PC-3 (cell line): ENCODE measurements at regions not wholly inside any gene's neighbourhood (a gene's known extent, or its start where the extent isn't known, plus 50 kb on each side); places are given as distances from the start of the nearest gene placed in this dataset.

ENCODE experiments used
- ATAC-seq: fragments of 200-7000 bp; cut with Tn5 transposase; 2 replicates; pipeline ENCODE4 v1.9.1; 2020; ENCODE audit warnings: mild to moderate bottlenecking, moderate library complexity
- BruUV-seq: library from RNA; stranded (reverse); fragments of 400-500 nt; replicated peaks from 2 replicates; lab custom pipeline; 2021; lab: Mats Ljungman, UMichigan
- CTCF ChIA-PET: fragments of 300-600 bp; sonication (Branson Sonifier 250); formaldehyde crosslinking; loops from one replicate; lab custom pipeline; 2022; ENCODE audit warnings: antibody characterized with exemption; lab: Charles Lee
- POLR2A ChIA-PET: fragments of 300-600 bp; sonication (Branson Sonifier 250); formaldehyde crosslinking; loops from one replicate; lab custom pipeline; 2022; ENCODE audit warnings: antibody characterized with exemption; ENCODE audit not compliant: unreplicated experiment; lab: Charles Lee
- DNase-seq: peaks from one replicate; pipeline ENCODE4 v3.0.0-alpha.2; 2015
- H2AFZ ChIP-seq: fragments of 300-600 bp; sonication (generic); 2 replicates; pipeline ENCODE4 v1.6.0; 2016; ENCODE audit warnings: antibody characterized with exemption, low read length
- H3F3A ChIP-seq: fragments of 300-600 bp; sonication (generic); one replicate; pipeline ENCODE4 v1.6.0; 2017; ENCODE audit warnings: antibody characterized with exemption, low read length, control low read depth, mild to moderate bottlenecking; ENCODE audit not compliant: unreplicated experiment
- H3K27ac ChIP-seq: fragments of 300-600 bp; sonication (generic); 2 replicates; pipeline ENCODE4 v1.5.1; 2016; ENCODE audit warnings: mild to moderate bottlenecking, low read length
- H3K27me3 ChIP-seq: fragments of 300-600 bp; sonication (generic); 2 replicates; pipeline ENCODE4 v1.6.1; 2016; ENCODE audit warnings: low read length, mixed read lengths
- H3K36me3 ChIP-seq: fragments of 300-600 bp; sonication (generic); 2 replicates; pipeline ENCODE4 v1.6.1; 2016; ENCODE audit warnings: low read depth, mixed run types, low read length, mixed read lengths
- H3K4me1 ChIP-seq: fragments of 300-600 bp; sonication (generic); 2 replicates; pipeline ENCODE4 v1.5.1; 2016; ENCODE audit warnings: low read length; ENCODE audit not compliant: insufficient read depth
- H3K4me2 ChIP-seq: fragments of 300-600 bp; sonication (generic); 2 replicates; pipeline ENCODE4 v1.6.0; 2016; ENCODE audit warnings: low read length
- H3K4me3 ChIP-seq: fragments of 300-600 bp; sonication (generic); 2 replicates; pipeline ENCODE4 v1.5.1; 2016; ENCODE audit warnings: mild to moderate bottlenecking, low read length, mixed read lengths
- H3K79me2 ChIP-seq: fragments of 300-600 bp; sonication (generic); 2 replicates; pipeline ENCODE4 v1.6.1; 2017; ENCODE audit warnings: low read length, mixed read lengths
- H3K9ac ChIP-seq: fragments of 300-600 bp; sonication (generic); 2 replicates; pipeline ENCODE4 v1.6.0; 2016; ENCODE audit warnings: mild to moderate bottlenecking, low read length
- H3K9me2 ChIP-seq: fragments of 300-600 bp; sonication (generic); replicated peaks from 2 replicates; pipeline ENCODE4 v1.6.1; 2016; ENCODE audit warnings: mixed run types, low read length, mixed read lengths
- H3K9me3 ChIP-seq: fragments of 300-600 bp; sonication (generic); 2 replicates; pipeline ENCODE4 v1.6.1; 2016; ENCODE audit warnings: low read length, mixed read lengths
- H4K20me1 ChIP-seq: fragments of 300-600 bp; sonication (generic); 2 replicates; pipeline ENCODE4 v1.6.1; 2016; ENCODE audit warnings: low read length, mixed read lengths
- EZH2 ChIP-seq: fragments of 300-600 bp; sonication (generic); IDR thresholded peaks from one replicate; pipeline ENCODE4 v1.6.1; 2017; ENCODE audit warnings: antibody characterized with exemption, mild to moderate bottlenecking, low read length; ENCODE audit not compliant: unreplicated experiment
- EZH2phosphoT487 ChIP-seq: fragments of 300-600 bp; sonication (generic); IDR thresholded peaks from 2 replicates; pipeline ENCODE4 v1.6.1; 2018; ENCODE audit warnings: mild to moderate bottlenecking, antibody characterized with exemption, low read length, borderline replicate concordance
- intact Hi-C: fragments of 100-400 bp; cut with micrococcal nuclease; formaldehyde crosslinking; loops from 2 replicates; pipeline ENCODE4 v1.9.0; 2023
- TF ChIP-seq, protein P1 (sequence below): fragments of 300-600 bp; sonication (generic); conservative IDR thresholded peaks from 2 replicates; pipeline ENCODE4 v1.5.1; 2017; ENCODE audit warnings: antibody characterized with exemption, low read depth, mild to moderate bottlenecking, low read length

DNA sequence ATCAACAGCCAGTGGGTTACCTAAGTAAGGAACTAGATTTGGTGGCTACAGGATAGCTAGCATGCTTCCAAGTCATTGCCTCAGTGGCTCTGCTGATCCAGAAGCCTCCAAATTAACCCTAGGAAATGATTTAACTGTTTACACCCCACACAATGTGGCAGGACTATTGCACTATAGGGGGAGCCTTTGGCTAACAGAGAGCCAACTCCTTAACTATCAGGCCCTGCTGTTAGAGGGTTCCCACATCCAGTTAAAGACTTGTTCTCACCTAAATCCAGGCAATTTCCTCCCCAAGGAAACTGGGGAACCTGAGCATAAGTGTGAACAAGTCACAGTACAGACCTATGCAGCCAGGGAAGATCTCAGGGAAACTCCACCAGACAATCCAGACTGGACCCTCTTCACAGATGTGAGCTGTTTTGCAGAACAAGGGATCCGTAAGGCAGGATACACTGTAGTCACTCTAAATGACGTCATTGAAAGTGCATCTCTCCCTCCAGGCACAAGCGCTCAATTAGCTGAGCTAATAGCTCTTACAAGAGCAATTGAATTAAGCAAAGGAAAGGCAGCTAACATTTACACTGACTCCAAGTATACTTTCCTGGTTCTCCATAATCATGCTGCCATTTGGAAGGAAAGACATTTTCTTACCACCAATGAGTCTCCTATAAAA lies 185.3 kb upstream of the SPOCK3 start:
- TF ChIP-seq EZH2 (no peak), EZH2phosphoT487 (no peak)
- TF ChIP-seq, protein P1, sequence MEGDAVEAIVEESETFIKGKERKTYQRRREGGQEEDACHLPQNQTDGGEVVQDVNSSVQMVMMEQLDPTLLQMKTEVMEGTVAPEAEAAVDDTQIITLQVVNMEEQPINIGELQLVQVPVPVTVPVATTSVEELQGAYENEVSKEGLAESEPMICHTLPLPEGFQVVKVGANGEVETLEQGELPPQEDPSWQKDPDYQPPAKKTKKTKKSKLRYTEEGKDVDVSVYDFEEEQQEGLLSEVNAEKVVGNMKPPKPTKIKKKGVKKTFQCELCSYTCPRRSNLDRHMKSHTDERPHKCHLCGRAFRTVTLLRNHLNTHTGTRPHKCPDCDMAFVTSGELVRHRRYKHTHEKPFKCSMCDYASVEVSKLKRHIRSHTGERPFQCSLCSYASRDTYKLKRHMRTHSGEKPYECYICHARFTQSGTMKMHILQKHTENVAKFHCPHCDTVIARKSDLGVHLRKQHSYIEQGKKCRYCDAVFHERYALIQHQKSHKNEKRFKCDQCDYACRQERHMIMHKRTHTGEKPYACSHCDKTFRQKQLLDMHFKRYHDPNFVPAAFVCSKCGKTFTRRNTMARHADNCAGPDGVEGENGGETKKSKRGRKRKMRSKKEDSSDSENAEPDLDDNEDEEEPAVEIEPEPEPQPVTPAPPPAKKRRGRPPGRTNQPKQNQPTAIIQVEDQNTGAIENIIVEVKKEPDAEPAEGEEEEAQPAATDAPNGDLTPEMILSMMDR, result no peak
- Histone ChIP-seq H3F3A (no peaks in the 10 kb centered on the region), H3K36me3 (no peaks in the 10 kb centered on the region), H3K27me3 (no peaks in the 10 kb centered on the region), H3K9me3 (no peaks in the 10 kb centered on the region), H3K4me3 (no peak overlapping the region), H3K27ac (no peak overlapping the region), H2AFZ (no peak overlapping the region), H3K4me2 (no peak overlapping the region), H3K4me1 (no peaks in the 10 kb centered on the region), H4K20me1 (no peaks in the 10 kb centered on the region), H3K9ac (no peak overlapping the region), H3K79me2 (no peaks in the 10 kb centered on the region), H3K9me2 (no peaks in the 10 kb centered on the region)
- no peak for DNase-seq
- intact Hi-C loops, result no loop called here
- no peak for ATAC-seq
- ChIA-PET POLR2A (no interaction called here), CTCF (no interaction called here)
- no TSS peak for BruUV-seq

DNA sequence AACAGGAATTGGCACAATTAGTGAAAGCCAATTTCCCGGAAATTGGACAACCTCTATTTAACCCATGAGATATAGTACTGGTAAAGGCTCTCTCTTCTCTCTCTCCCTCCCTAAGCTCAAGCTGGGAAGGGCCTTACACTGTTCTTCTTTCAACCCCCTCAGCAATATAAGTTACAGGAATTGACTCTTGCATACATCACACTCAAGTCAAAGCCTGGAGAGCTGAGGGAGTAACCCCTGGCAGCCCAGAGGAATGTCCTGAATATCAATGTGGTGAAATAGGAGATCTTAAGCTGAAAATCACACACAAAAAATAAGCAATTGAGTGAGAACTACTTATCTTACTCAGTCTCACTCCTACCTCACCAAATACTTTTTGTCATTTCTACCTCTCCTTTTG lies 186.9 kb upstream of the SPOCK3 start:
- ChIA-PET CTCF (no interaction called here), POLR2A (no interaction called here)
- H3K4me3 ChIP-seq, result no peak overlapping the region
- no peak for TF ChIP-seq EZH2
- TF ChIP-seq EZH2phosphoT487, result no peak
- TF ChIP-seq, protein P1, result no peak
- ATAC-seq (no peak), DNase-seq (no peak)
- no peaks in the 10 kb centered on the region for H3F3A ChIP-seq
- no peaks in the 10 kb centered on the region for H3K27me3 ChIP-seq
- H2AFZ ChIP-seq, result no peak overlapping the region
- intact Hi-C loops, result no loop called here
- H3K27ac ChIP-seq, result no peak overlapping the region
- H3K9me3 ChIP-seq, result no peaks in the 10 kb centered on the region
- no peaks in the 10 kb centered on the region for H4K20me1 ChIP-seq
- no peak overlapping the region for H3K9ac ChIP-seq
- no TSS peak for BruUV-seq
- H3K4me2 ChIP-seq, result no peak overlapping the region
- no peaks in the 10 kb centered on the region for H3K9me2 ChIP-seq
- no peaks in the 10 kb centered on the region for H3K4me1 ChIP-seq
- no peaks in the 10 kb centered on the region for H3K79me2 ChIP-seq
- H3K36me3 ChIP-seq, result no peaks in the 10 kb centered on the region

DNA sequence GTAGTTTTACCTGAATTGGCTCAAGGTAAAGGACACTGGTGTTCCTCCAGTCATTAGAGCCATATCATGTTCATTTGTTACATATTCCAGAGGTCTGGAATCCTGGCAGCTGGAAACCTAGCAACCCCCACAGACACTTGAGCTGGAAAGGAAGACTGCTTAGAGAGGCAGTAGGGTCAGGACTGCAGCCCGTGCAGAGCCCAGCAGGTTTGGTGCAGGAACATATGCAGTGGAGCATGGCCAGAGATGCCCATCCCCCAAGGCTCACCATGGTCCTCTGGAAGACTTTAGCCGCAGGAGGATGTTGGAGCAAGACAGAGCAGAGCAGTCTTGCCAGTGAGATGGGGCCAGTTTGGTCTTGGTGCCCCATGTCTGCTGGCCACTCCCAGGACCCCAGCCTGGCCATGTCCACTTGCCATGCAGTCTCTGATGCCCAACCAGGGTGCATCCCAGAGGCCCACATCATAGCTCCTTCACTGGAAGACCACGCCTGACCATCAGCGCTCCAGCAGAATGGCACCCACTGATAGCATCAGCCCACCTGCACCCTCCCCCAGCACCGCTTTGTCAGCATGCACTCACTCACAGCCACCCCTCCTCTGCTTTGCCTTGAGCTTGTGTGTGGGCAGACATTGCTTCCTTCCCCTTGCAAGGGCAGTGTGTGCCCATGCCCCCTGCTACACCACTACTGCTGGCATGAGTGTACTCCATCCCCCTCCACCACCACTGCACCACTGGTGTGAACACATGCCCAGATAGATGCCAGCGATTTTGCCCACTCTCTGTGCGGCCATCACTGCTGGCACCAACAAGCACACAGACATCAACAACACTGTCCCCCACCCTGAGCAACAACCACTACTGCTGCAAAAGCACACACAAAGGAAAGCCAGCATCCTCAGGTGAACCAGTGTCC lies 190.3 kb upstream of the SPOCK3 start:
- Histone ChIP-seq H3K79me2 (no peaks in the 10 kb centered on the region), H3K9me3 (no peaks in the 10 kb centered on the region), H3K4me1 (no peaks in the 10 kb centered on the region), H3K27me3 (no peaks in the 10 kb centered on the region), H3K4me2 (no peak overlapping the region), H3F3A (no peaks in the 10 kb centered on the region), H3K36me3 (no peaks in the 10 kb centered on the region), H3K9ac (no peak overlapping the region), H2AFZ (no peak overlapping the region), H3K4me3 (no peak overlapping the region), H4K20me1 (no peaks in the 10 kb centered on the region), H3K9me2 (no peaks in the 10 kb centered on the region), H3K27ac (no peak overlapping the region)
- intact Hi-C loops, result no loop called here
- POLR2A ChIA-PET, result no interaction called here
- DNase-seq, result no peak
- no peak for ATAC-seq
- CTCF ChIA-PET, result no interaction called here
- no TSS peak for BruUV-seq
- TF ChIP-seq EZH2 (no peak), EZH2phosphoT487 (no peak)
- TF ChIP-seq, protein P1, result no peak
